OCI-LY7 (cell line): ENCODE measurements at regions not wholly inside any gene's neighbourhood (a gene's known extent, or its start where the extent isn't known, plus 50 kb on each side); places are given as distances from the start of the nearest gene placed in this dataset.

Experiments
- BruUV-seq: library from RNA; stranded (reverse); fragments of 400-500 nt; replicated peaks from 2 replicates; lab custom pipeline; 2021; lab: Mats Ljungman, UMichigan
- CTCF ChIA-PET: fragments of 300-600 bp; sonication (Branson Sonifier 250); formaldehyde crosslinking; loops from one replicate; lab custom pipeline; 2022; ENCODE audit warnings: antibody characterized with exemption; ENCODE audit not compliant: unreplicated experiment; lab: Charles Lee
- POLR2A ChIA-PET: fragments of 300-600 bp; sonication (Branson Sonifier 250); formaldehyde crosslinking; loops from one replicate; lab custom pipeline; 2022; ENCODE audit warnings: antibody characterized with exemption; lab: Charles Lee
- DNase-seq: peaks from one replicate; pipeline ENCODE4 v3.0.0-alpha.2; 2015; ENCODE audit warnings: low spot score
- H2AFZ ChIP-seq: fragments of 200-600 bp; sonication (generic), shearing (Covaris generic); 2 replicates; pipeline ENCODE4 v1.6.1; 2014; ENCODE audit warnings: mild to moderate bottlenecking, antibody characterized with exemption, low read length, moderate library complexity
- H3K27ac ChIP-seq: fragments of 200-600 bp; sonication (generic); 2 replicates; pipeline ENCODE4 v1.5.1; 2014; ENCODE audit warnings: mixed run types, low read depth, mild to moderate bottlenecking, moderate library complexity, low read length, inconsistent platforms; ENCODE audit not compliant: poor library complexity, severe bottlenecking
- H3K36me3 ChIP-seq: fragments of 200-600 bp; sonication (generic); 2 replicates; pipeline ENCODE4 v1.6.1; 2014; ENCODE audit warnings: mild to moderate bottlenecking, antibody characterized with exemption, low read length, moderate library complexity, mixed read lengths; ENCODE audit not compliant: insufficient read depth
- H3K4me1 ChIP-seq: fragments of 200-600 bp; sonication (generic); 2 replicates; pipeline ENCODE4 v1.5.1; 2014; ENCODE audit warnings: mild to moderate bottlenecking, low read length; ENCODE audit not compliant: insufficient read depth, poor library complexity, severe bottlenecking
- H3K4me2 ChIP-seq: fragments of 200-600 bp; sonication (generic); 2 replicates; pipeline ENCODE4 v1.6.1; 2014; ENCODE audit warnings: mild to moderate bottlenecking, low read length
- H3K4me3 ChIP-seq: fragments of 200-600 bp; sonication (generic); 2 replicates; pipeline ENCODE4 v1.5.1; 2014; ENCODE audit warnings: mild to moderate bottlenecking, low read depth, low read length; ENCODE audit not compliant: poor library complexity, severe bottlenecking
- H3K79me2 ChIP-seq: fragments of 200-600 bp; sonication (generic); 2 replicates; pipeline ENCODE4 v1.6.1; 2016; ENCODE audit warnings: low read depth, mild to moderate bottlenecking, low read length, moderate library complexity, mixed read lengths; ENCODE audit not compliant: insufficient read depth
- H3K9me2 ChIP-seq: fragments of 200-600 bp; sonication (generic); 2 replicates; pipeline ENCODE4 v1.6.1; 2016; ENCODE audit warnings: mild to moderate bottlenecking, low read length, mixed read lengths; ENCODE audit not compliant: insufficient read depth
- H3K9me3 ChIP-seq: fragments of 200-600 bp; sonication (generic); 2 replicates; pipeline ENCODE4 v1.6.1; 2014; ENCODE audit warnings: mild to moderate bottlenecking, mixed run types, low read length, mixed read lengths
- H4K20me1 ChIP-seq: fragments of 200-600 bp; sonication (generic); 2 replicates; pipeline ENCODE4 v1.6.1; 2014; ENCODE audit warnings: mild to moderate bottlenecking, antibody characterized with exemption, low read length, moderate library complexity, mixed read lengths; ENCODE audit not compliant: insufficient read depth
- EZH2phosphoT487 ChIP-seq: fragments of 200-600 bp; sonication (generic); IDR thresholded peaks from 2 replicates; pipeline ENCODE4 v1.6.1; 2018; ENCODE audit warnings: low read depth, borderline replicate concordance, mild to moderate bottlenecking, mixed run types, antibody characterized with exemption, low read length, moderate library complexity, mixed read lengths
- intact Hi-C: fragments of 100-400 bp; cut with micrococcal nuclease; formaldehyde crosslinking; loops from one replicate; pipeline ENCODE4 v1.10.0; 2022; ENCODE audit not compliant: unreplicated experiment
- TF ChIP-seq, protein P1 (sequence below): fragments of 200-600 bp; sonication (generic); conservative IDR thresholded peaks from 2 replicates; pipeline ENCODE4 v1.5.1; 2014; ENCODE audit warnings: mild to moderate bottlenecking, antibody characterized with exemption, low read length, moderate library complexity, mixed read lengths

DNA sequence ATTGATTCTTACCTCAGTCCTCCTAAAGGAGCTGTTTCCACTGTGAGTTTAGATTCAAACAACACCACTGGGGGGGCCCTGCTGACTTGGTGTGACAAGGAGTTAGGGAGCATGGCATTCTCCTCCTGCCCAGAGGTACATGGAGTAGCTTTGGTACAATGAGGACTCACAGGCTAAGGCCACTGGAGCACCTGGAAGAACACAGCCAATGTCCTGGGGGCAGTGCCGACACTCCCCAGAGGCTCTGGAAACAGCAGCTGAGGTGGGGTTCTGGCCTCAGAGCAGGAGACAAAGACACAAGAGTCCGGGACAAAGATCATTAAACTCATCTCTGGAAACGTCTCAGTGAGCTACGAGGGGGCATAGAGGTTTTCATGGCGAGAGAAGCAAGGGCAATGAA, 69.7 kb upstream of the POMGNT2 start:
- Histone ChIP-seq H3K4me1 (peaks cover 12% of the 10 kb centered on the region), H3K4me3 (no peak overlapping the region), H2AFZ (no peak overlapping the region), H3K9me3 (no peaks in the 10 kb centered on the region), H3K79me2 (no peaks in the 10 kb centered on the region), H4K20me1 (no peaks in the 10 kb centered on the region), H3K4me2 (no peak overlapping the region), H3K27ac (no peak overlapping the region), H3K9me2 (no peaks in the 10 kb centered on the region), H3K36me3 (no peaks in the 10 kb centered on the region)
- intact Hi-C loops = no loop called here
- DNase-seq = no peak
- ChIA-PET CTCF (no interaction called here), POLR2A (no interaction called here)
- TF ChIP-seq EZH2phosphoT487 = no peak
- TF ChIP-seq, protein P1, sequence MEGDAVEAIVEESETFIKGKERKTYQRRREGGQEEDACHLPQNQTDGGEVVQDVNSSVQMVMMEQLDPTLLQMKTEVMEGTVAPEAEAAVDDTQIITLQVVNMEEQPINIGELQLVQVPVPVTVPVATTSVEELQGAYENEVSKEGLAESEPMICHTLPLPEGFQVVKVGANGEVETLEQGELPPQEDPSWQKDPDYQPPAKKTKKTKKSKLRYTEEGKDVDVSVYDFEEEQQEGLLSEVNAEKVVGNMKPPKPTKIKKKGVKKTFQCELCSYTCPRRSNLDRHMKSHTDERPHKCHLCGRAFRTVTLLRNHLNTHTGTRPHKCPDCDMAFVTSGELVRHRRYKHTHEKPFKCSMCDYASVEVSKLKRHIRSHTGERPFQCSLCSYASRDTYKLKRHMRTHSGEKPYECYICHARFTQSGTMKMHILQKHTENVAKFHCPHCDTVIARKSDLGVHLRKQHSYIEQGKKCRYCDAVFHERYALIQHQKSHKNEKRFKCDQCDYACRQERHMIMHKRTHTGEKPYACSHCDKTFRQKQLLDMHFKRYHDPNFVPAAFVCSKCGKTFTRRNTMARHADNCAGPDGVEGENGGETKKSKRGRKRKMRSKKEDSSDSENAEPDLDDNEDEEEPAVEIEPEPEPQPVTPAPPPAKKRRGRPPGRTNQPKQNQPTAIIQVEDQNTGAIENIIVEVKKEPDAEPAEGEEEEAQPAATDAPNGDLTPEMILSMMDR = no peak
- no TSS peak for BruUV-seq

DNA sequence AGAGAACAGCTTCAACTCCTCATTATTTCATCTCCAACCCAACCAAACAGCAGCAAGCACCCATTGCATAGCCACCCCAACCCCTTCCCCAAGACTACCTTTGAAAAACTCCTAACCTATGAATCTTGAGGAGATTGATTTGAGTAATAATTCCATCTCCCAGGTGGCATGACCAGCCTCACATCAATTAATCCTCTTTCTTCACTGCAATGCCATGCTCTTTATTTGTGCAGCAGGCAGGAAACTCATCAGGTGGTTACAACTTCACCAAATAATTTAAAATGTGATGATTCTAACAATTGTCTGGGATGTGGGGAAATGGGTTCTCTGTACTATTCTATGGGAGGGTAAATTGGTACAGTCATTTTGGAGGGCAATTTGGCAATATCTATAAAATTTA, 68.1 kb upstream of the POMGNT2 start:
- no peak for TF ChIP-seq EZH2phosphoT487
- TF ChIP-seq, protein P1 = no peak
- POLR2A ChIA-PET = no interaction called here
- intact Hi-C loops = no loop called here
- no peaks in the 10 kb centered on the region for H3K79me2 ChIP-seq
- CTCF ChIA-PET = no interaction called here
- H3K4me2 ChIP-seq = no peak overlapping the region
- no peaks in the 10 kb centered on the region for H3K9me2 ChIP-seq
- no peaks in the 10 kb centered on the region for H3K9me3 ChIP-seq
- H4K20me1 ChIP-seq = no peaks in the 10 kb centered on the region
- H3K36me3 ChIP-seq = no peaks in the 10 kb centered on the region
- no peak overlapping the region for H3K4me3 ChIP-seq
- BruUV-seq = no TSS peak
- no peak overlapping the region for H3K27ac ChIP-seq
- no peaks in the 10 kb centered on the region for H3K4me1 ChIP-seq
- no peak for DNase-seq
- H2AFZ ChIP-seq = no peak overlapping the region

DNA sequence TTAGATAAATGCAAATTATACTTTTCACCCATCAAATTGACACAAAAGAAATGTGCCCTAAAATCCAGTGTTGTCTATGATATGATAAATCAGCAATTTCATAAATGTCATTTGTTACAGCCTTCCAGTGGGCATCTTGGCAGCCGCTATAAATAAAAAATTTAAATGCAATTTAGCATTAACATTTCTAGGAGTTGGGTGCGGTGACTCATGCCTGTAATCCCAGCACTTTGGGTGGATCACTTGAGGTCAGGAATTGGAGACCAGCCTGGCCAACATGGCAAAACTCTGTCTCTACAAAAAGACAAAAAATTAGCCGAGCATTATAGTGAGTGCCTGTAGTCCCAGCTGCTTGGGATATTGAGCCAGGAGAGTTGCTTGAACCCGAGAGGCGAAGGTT, 65.9 kb upstream of the POMGNT2 start:
- intact Hi-C loops = no loop called here
- POLR2A ChIA-PET = interaction anchor here (0.9 kb wide), 1 partner anchor 8 kb away, joined by 3 read pairs; no protein-coding TSS in a partner anchor
- TF ChIP-seq, protein P1 = no peak
- TF ChIP-seq EZH2phosphoT487 = no peak
- Histone ChIP-seq H3K4me2 (no peak overlapping the region), H3K4me3 (no peak overlapping the region), H2AFZ (no peak overlapping the region), H3K36me3 (no peaks in the 10 kb centered on the region), H3K9me3 (no peaks in the 10 kb centered on the region), H3K4me1 (no peaks in the 10 kb centered on the region), H3K27ac (no peak overlapping the region), H3K9me2 (no peaks in the 10 kb centered on the region), H4K20me1 (no peaks in the 10 kb centered on the region), H3K79me2 (no peaks in the 10 kb centered on the region)
- CTCF ChIA-PET = no interaction called here
- no peak for DNase-seq
- BruUV-seq = no TSS peak
